ENCODE measurements at regions not wholly inside any gene's neighbourhood (a gene's known extent, or its start where the extent isn't known, plus 50 kb on each side); places are given as distances from the start of the nearest gene placed in this dataset.
"Not testable (repeated sequence)": the region's sequence is repeated elsewhere in the genome, so short reads cannot be mapped to it uniquely, and the experiment has no call there.

- Histone ChIP-seq H3K27ac (ENCODE audit: low read depth, low read length) (no peak overlapping the region), H3K9me3 (ENCODE audit: control insufficient read depth, insufficient read depth, low read depth, low read length) (no peaks in the 10 kb centered on the region), H3K4me1 (ENCODE audit: control insufficient read depth, insufficient read depth, low read length) (no peaks in the 10 kb centered on the region), H3K9ac (ENCODE audit: low read length) (no peak overlapping the region), H3K4me3 (ENCODE audit: low read depth, low read length) (no peak overlapping the region), H3K36me3 (ENCODE audit: control insufficient read depth, insufficient read depth, low read length) (no peaks in the 10 kb centered on the region), H3K27me3 (ENCODE audit: control insufficient read depth, insufficient read depth, low read length) (no peaks in the 10 kb centered on the region)
Measured at GRCh38 chr5:168132241-168132641, 159.2 kb upstream of the WWC1 start.

DNA sequence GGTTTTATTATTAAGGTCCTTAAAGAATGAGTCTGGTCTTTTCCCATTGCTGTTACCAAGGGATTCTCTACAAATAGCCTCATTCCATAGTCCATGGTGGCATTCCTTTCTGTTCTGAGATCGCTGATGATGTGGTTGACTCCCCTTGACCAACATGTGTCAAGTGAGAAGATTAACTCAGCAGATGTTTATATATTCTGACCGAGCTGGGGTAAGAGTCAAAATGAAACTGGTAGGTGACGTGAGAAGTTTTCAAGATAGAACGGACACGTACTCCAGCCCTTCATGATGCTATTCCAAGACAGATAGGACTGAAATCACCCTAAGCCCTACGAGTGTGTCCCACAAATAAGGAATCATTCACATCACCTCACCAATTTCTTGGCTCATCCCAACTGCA lies 155.5 kb upstream of the WWC1 start:
- Histone ChIP-seq H3K9me3 (ENCODE audit: control insufficient read depth, insufficient read depth, low read depth, low read length) (no peaks in the 10 kb centered on the region), H3K4me1 (ENCODE audit: control insufficient read depth, insufficient read depth, low read length) (no peaks in the 10 kb centered on the region), H3K36me3 (ENCODE audit: control insufficient read depth, insufficient read depth, low read length) (no peaks in the 10 kb centered on the region), H3K9ac (ENCODE audit: low read length) (no peak overlapping the region), H3K27me3 (ENCODE audit: control insufficient read depth, insufficient read depth, low read length) (no peaks in the 10 kb centered on the region), H3K4me3 (ENCODE audit: low read depth, low read length) (no peak overlapping the region), H3K27ac (ENCODE audit: low read depth, low read length) (no peak overlapping the region)

- Histone ChIP-seq H3K27ac (ENCODE audit: low read depth, low read length) (no peak overlapping the region), H3K9ac (ENCODE audit: low read length) (no peak overlapping the region), H3K4me1 (ENCODE audit: control insufficient read depth, insufficient read depth, low read length) (no peaks in the 10 kb centered on the region), H3K36me3 (ENCODE audit: control insufficient read depth, insufficient read depth, low read length) (no peaks in the 10 kb centered on the region), H3K27me3 (ENCODE audit: control insufficient read depth, insufficient read depth, low read length) (no peaks in the 10 kb centered on the region), H3K4me3 (ENCODE audit: low read depth, low read length) (no peak overlapping the region), H3K9me3 (ENCODE audit: control insufficient read depth, insufficient read depth, low read depth, low read length) (no peaks in the 10 kb centered on the region)
Measured at GRCh38 chr5:168136340-168136739, 155.1 kb upstream of the WWC1 start.

GRCh38 chr5:168137265-168137664 lies 154.2 kb upstream of the WWC1 start:
- no peaks in the 10 kb centered on the region for H3K9me3 ChIP-seq (ENCODE audit: control insufficient read depth, insufficient read depth, low read depth, low read length)
- no peak overlapping the region for H3K27ac ChIP-seq (ENCODE audit: low read depth, low read length)
- H3K36me3 ChIP-seq (ENCODE audit: control insufficient read depth, insufficient read depth, low read length) = no peaks in the 10 kb centered on the region
- H3K4me3 ChIP-seq (ENCODE audit: low read depth, low read length) = no peak overlapping the region
- no peaks in the 10 kb centered on the region for H3K4me1 ChIP-seq (ENCODE audit: control insufficient read depth, insufficient read depth, low read length)
- no peaks in the 10 kb centered on the region for H3K27me3 ChIP-seq (ENCODE audit: control insufficient read depth, insufficient read depth, low read length)
- no peak overlapping the region for H3K9ac ChIP-seq (ENCODE audit: low read length)

GRCh38 chr5:168140241-168140640 lies 151.2 kb upstream of the WWC1 start:
- no peaks in the 10 kb centered on the region for H3K36me3 ChIP-seq (ENCODE audit: control insufficient read depth, insufficient read depth, low read length)
- H3K4me1 ChIP-seq (ENCODE audit: control insufficient read depth, insufficient read depth, low read length) = no peaks in the 10 kb centered on the region
- H3K9me3 ChIP-seq (ENCODE audit: control insufficient read depth, insufficient read depth, low read depth, low read length) = no peaks in the 10 kb centered on the region
- H3K27me3 ChIP-seq (ENCODE audit: control insufficient read depth, insufficient read depth, low read length) = no peaks in the 10 kb centered on the region
- no peak overlapping the region for H3K9ac ChIP-seq (ENCODE audit: low read length)
- H3K4me3 ChIP-seq (ENCODE audit: low read depth, low read length) = no peak overlapping the region
- H3K27ac ChIP-seq (ENCODE audit: low read depth, low read length) = no peak overlapping the region

DNA sequence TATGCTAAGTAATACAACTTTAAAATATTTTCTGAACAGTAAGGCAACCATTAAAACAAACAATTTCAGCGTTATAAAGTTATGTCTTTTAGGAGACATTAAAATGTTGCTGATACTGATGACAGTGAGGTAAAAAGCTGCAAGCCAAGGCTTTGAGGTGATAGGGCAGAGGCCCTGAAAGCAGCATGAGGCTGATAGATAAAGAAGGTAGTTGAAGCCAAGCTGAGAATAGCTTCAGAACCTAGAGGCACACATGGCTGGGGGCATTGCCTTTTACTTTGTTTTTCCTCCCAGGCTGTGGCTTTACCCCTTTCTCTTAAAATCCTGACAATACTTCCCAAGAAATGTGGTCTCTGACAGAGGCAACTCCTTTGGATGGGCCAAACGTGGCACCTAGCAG lies 149.0 kb upstream of the WWC1 start:
- Histone ChIP-seq H3K36me3 (ENCODE audit: control insufficient read depth, insufficient read depth, low read length) (no peaks in the 10 kb centered on the region), H3K4me1 (ENCODE audit: control insufficient read depth, insufficient read depth, low read length) (no peaks in the 10 kb centered on the region), H3K4me3 (ENCODE audit: low read depth, low read length) (no peak overlapping the region), H3K27ac (ENCODE audit: low read depth, low read length) (no peak overlapping the region), H3K9me3 (ENCODE audit: control insufficient read depth, insufficient read depth, low read depth, low read length) (no peaks in the 10 kb centered on the region), H3K27me3 (ENCODE audit: control insufficient read depth, insufficient read depth, low read length) (no peaks in the 10 kb centered on the region), H3K9ac (ENCODE audit: low read length) (no peak overlapping the region)

DNA sequence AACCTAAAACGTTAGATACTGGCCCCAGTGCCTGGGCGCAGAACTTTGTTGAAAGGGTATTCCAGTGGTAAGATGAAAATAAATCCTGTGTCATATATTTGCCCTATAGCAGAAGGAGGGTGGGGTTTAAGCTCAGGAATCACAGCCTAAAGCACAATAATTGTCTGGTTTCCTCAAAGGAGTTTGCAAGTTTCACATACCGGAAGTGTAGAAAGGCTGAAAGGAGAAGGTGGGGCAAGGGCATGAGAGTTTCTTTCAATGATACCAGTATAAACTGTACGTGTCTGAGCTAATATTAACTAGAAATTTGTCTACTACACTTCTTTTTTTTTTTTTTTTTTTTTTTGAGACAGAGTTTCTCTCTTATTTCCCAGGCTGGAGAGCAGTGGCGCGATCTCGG lies 147.9 kb upstream of the WWC1 start:
- not testable (repeated sequence) for H3K9ac ChIP-seq (ENCODE audit: low read length)

DNA sequence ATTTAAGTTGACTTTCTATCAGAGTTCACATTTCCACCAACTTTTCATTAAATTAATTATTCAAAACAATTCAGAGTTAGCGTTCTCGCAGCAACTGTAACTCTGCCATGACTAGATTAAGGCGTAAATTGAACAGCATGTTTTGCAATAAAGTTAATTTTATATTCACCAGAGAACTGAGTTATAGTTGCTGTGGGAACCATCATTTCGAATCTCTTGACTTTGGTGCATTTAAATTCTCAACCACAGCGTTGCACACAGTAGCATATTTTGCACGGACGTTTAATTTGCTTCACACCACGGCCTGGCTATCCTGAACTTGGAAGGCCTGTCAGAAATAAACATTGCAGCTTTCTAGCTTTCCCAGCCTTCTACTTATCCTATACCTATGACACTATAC lies 144.3 kb upstream of the WWC1 start:
- H3K27me3 ChIP-seq (ENCODE audit: control insufficient read depth, insufficient read depth, low read length) = no peaks in the 10 kb centered on the region
- H3K9me3 ChIP-seq (ENCODE audit: control insufficient read depth, insufficient read depth, low read depth, low read length) = no peaks in the 10 kb centered on the region
- peaks cover 9% of the 10 kb centered on the region; the same call in 1 of the 2 replicates for H3K4me1 ChIP-seq (ENCODE audit: control insufficient read depth, insufficient read depth, low read length)
- H3K36me3 ChIP-seq (ENCODE audit: control insufficient read depth, insufficient read depth, low read length) = no peaks in the 10 kb centered on the region
- H3K9ac ChIP-seq (ENCODE audit: low read length) = no peak overlapping the region
- H3K4me3 ChIP-seq (ENCODE audit: low read depth, low read length) = no peak overlapping the region
- no peak overlapping the region for H3K27ac ChIP-seq (ENCODE audit: low read depth, low read length)

More for the DNA sequence above, 147.9 kb upstream of the WWC1 start:
- not testable (repeated sequence) for H3K9me3 ChIP-seq (ENCODE audit: control insufficient read depth, insufficient read depth, low read depth, low read length); H3K27me3 ChIP-seq (ENCODE audit: control insufficient read depth, insufficient read depth, low read length); H3K27ac ChIP-seq (ENCODE audit: low read depth, low read length); H3K4me3 ChIP-seq (ENCODE audit: low read depth, low read length); H3K36me3 ChIP-seq (ENCODE audit: control insufficient read depth, insufficient read depth, low read length); H3K4me1 ChIP-seq (ENCODE audit: control insufficient read depth, insufficient read depth, low read length)

DNA sequence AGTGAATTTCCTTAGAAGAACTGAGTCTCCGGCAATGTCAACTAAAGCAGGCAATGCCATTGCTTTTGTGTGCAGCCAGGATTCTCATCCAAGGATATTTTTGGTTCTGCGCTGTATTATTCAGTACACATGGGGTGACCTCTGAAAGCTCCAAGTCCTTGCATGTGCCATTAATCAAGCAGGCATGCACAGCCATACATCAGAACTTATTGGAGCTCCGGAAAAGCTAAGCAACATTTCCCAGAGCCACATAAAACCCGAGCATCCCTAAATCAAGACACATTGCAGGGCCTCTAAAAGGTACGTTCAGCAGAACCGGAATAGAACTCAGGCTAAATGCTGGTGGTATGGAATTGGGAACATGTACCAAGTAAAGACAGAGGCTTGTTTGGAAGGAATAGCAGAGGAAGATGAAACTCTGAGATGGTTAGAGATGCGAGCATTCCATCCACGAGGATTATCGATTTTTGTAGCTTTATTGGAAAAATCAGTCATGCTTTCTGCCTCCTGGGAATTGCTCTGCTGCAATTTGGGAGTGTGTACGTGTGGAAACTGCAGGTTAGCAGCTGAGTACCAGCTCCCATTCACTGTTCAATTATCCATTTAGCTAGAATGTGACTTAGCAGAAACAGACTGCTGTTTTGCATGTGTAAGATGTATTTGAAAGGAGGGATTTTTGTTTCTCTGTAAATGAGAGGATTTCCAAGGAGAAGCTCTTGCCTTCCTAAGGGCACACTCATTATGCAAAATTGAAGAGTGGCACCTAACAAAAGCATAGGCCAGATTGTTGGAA lies 143.7 kb upstream of the WWC1 start:
- no peak overlapping the region for H3K9ac ChIP-seq (ENCODE audit: low read length)
- H3K27ac ChIP-seq (ENCODE audit: low read depth, low read length) = no peak overlapping the region
- no peaks in the 10 kb centered on the region for H3K27me3 ChIP-seq (ENCODE audit: control insufficient read depth, insufficient read depth, low read length)
- no peaks in the 10 kb centered on the region for H3K9me3 ChIP-seq (ENCODE audit: control insufficient read depth, insufficient read depth, low read depth, low read length)
- H3K4me3 ChIP-seq (ENCODE audit: low read depth, low read length) = no peak overlapping the region
- H3K4me1 ChIP-seq (ENCODE audit: control insufficient read depth, insufficient read depth, low read length) = peaks cover 9% of the 10 kb centered on the region; the same call in 1 of the 2 replicates
- no peaks in the 10 kb centered on the region for H3K36me3 ChIP-seq (ENCODE audit: control insufficient read depth, insufficient read depth, low read length)

- no peak overlapping the region for H3K4me3 ChIP-seq (ENCODE audit: low read depth, low read length)
- H3K36me3 ChIP-seq (ENCODE audit: control insufficient read depth, insufficient read depth, low read length) = no peaks in the 10 kb centered on the region
- no peaks in the 10 kb centered on the region for H3K9me3 ChIP-seq (ENCODE audit: control insufficient read depth, insufficient read depth, low read depth, low read length)
- H3K27me3 ChIP-seq (ENCODE audit: control insufficient read depth, insufficient read depth, low read length) = no peaks in the 10 kb centered on the region
- peaks cover 16% of the 10 kb centered on the region; the same call in 1 of the 2 replicates for H3K4me1 ChIP-seq (ENCODE audit: control insufficient read depth, insufficient read depth, low read length)
- H3K9ac ChIP-seq (ENCODE audit: low read length) = no peak overlapping the region
- no peak overlapping the region for H3K27ac ChIP-seq (ENCODE audit: low read depth, low read length)
Measured at GRCh38 chr5:168151041-168151440, 140.4 kb upstream of the WWC1 start.

DNA sequence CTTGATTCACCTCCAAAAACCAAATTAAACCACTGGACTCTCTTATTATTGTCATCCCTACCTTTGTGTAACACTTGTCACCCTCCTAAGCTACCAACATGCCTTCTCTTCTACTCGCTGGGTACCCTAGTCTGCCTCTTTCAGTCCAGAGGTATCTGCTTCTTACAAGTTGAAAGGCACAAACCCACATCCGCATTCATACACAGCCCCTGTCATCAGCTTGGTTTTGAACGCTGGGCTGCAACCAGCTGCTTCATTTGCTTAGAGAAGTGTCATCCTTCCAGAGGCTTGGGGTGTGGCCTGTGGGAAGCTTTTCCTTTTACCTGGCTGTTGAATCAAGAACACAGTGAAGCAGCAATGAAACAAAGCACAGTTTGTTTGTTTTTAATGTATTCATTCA lies 138.8 kb upstream of the WWC1 start:
- H3K9me3 ChIP-seq (ENCODE audit: control insufficient read depth, insufficient read depth, low read depth, low read length) = no peaks in the 10 kb centered on the region
- H3K36me3 ChIP-seq (ENCODE audit: control insufficient read depth, insufficient read depth, low read length) = no peaks in the 10 kb centered on the region
- no peaks in the 10 kb centered on the region for H3K27me3 ChIP-seq (ENCODE audit: control insufficient read depth, insufficient read depth, low read length)
- peaks cover 15% of the 10 kb centered on the region; the same call in 1 of the 2 replicates for H3K4me1 ChIP-seq (ENCODE audit: control insufficient read depth, insufficient read depth, low read length)
- H3K9ac ChIP-seq (ENCODE audit: low read length) = no peak overlapping the region
- no peak overlapping the region for H3K4me3 ChIP-seq (ENCODE audit: low read depth, low read length)
- H3K27ac ChIP-seq (ENCODE audit: low read depth, low read length) = no peak overlapping the region
